ENCODE measurements at regions not wholly inside any gene's neighbourhood (a gene's known extent, or its start where the extent isn't known, plus 50 kb on each side); places are given as distances from the start of the nearest gene placed in this dataset.

GRCh38 chr5:164637931-164638521, 1132.6 kb downstream of the MAT2B start:
- TF ChIP-seq CTCF (IDR thresholded peaks at IDR 0.05; ENCODE audit: low read depth, low read length) (no peak), POLR2A (IDR thresholded peaks at IDR 0.05; ENCODE audit: extremely low read depth, insufficient read length) (no peak), MAX (IDR thresholded peaks at IDR 0.05; ENCODE audit: low read depth, low read length) (no peak)

Data from NB4 (cell line).